NCI-H146 (cell line): ENCODE measurements at regions not wholly inside any gene's neighbourhood (a gene's known extent, or its start where the extent isn't known, plus 50 kb on each side); places are given as distances from the start of the nearest gene placed in this dataset.
"Not testable (repeated sequence)": the region's sequence is repeated elsewhere in the genome, so short reads cannot be mapped to it uniquely, and the experiment has no call there.

Experiments
- DNase-seq: peaks from one replicate; lab custom pipeline; 2025; lab: John Stamatoyannopoulos, UW

DNA sequence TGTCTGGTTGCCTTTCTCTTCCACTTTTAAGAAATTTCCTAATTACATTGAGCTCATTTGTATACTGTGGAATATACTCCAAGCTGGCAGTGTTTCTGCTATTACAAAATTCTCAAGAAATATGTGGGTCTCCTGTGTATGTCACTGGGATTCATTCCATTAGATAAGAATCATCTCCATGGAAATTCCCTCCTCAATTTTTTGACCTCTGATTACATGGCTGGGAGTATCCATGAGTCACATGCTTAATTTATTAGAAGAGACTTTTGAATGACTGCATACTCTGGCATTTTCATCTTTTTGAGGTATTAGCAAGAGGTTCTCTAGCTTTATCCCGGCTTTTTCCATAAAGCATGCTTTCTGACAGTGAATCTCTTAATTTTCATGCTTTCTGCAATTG lies 665.5 kb upstream of the CNTNAP5 start:
- no peak for DNase-seq

DNA sequence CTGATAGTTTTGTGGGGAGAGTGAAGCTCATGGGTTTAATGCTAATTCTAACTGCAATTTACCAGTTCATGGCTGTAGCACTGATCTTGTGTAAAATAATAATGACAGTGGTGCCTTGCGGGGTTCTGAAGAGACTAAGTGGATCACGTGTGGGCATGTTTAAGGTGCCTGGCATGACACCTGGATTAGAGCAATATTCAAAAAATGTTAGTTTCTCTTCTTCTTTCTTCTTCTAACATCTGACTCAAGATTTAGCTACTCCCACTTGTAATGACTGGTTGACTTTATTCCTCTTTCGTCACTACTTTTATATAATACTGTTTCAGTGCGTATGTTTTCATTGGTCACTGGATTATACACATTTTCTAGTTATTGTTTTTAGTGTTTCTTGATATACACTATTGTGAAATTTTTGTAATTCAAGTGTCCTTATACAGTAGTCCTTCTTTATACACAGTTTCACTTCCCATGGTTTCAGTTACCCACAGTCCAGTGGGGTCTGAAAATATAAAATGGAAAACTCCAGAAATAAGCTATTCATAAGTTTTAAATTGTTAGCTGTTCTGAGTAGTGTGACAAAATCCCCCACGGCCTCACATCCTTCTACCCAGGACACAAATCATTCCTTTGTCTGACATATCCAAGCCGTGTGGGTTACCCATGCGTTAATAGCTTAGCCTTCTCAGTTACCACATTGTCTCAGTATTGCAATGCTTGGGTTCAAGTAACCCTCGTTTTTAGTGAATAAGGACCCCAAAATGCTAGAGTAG lies 662.2 kb upstream of the CNTNAP5 start:
- DNase-seq: no peak

DNA sequence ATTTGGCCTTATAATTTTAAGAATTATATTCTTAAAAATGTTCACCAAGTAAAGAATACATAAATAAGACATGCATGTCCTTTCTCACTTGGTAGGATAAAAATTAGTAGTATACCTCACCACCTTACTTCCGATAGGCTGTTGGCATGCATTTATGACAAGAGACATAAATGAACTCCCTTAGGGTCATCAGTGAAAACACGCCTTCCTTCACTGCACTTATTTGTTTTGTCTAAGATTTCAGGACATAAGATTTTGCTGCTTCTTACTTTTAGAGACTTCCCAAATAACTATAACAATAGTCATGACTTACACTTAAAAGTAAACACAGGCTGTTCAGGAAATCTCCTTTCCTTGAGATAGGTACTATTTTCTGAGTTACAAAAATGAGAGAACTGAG lies 661.3 kb upstream of the CNTNAP5 start:
- no peak for DNase-seq

DNA sequence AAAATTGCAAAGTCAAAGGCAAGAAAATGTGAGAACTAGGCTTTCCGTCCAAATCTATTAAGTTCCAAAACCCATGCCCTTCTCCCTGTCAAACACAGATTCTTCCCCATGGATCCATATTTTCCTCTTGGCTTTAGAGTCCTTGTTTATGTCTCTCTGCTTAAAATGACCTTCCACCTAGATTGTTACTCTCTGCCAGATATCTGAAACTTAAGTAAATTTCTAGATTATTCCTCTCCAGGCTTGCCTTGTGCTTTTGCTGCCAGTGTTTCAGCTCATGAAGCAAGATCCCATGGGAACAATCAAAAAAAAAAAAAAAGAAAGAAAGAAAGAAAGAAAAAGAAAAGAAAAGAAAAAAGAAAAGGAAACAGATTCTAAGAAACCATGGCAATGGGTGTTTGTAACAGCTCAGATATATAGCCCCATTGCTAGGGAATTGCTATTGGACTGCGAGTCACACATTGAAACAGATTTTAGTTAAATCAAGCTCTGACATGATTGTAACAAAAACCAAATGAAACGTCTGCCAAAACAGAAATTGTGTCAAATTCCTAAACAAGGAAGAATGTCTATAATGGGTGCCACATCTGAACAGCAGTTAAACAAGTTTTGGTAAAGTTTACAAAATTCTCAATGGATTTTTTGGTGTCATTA lies 660.7 kb upstream of the CNTNAP5 start:
- DNase-seq: no peak

DNA sequence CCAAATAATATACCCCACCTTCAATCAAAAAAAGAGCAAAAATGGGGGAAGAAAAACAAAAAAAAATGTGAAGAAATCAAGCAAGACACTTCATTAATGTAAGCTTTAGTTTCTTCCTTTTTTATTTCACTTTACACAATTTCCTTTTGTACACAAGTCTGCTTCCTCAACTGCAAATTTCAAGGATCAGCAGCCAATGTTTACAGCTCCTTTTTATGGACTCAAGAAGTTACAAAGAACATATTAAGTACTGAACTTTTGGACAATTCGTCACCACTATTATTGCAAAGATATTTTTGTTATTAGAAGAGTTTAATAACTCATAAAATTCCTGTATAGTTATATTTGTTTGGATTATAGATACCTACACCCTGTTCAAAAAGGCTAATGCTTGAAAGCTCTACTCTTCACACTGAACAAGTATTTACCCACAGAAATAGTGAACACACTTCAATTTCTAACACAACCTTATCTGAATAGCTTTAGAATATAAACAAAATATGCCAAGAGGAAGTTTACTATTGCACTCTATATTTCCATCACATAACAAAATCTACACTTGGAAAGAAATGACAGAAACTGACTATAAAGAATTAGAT lies 658.7 kb upstream of the CNTNAP5 start:
- no peak for DNase-seq

DNA sequence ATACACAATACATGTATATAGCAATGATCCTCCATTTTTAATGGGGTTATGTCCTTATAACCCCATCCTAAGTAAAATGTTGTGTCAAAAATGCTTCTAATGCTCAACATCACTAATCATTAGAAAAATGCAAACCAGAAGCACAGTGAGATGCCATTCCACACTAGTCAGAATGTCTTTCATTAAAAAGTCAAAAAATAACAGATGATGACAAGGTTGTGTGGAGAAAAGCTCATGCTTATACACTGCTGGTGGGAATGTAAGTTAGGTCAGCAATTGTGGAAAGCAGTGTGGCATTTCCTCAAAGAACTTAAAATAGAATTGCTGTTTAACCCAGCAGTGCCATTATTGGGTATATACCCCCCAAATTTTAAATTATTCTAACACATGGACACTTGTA lies 654.9 kb upstream of the CNTNAP5 start:
- no peak for DNase-seq

DNA sequence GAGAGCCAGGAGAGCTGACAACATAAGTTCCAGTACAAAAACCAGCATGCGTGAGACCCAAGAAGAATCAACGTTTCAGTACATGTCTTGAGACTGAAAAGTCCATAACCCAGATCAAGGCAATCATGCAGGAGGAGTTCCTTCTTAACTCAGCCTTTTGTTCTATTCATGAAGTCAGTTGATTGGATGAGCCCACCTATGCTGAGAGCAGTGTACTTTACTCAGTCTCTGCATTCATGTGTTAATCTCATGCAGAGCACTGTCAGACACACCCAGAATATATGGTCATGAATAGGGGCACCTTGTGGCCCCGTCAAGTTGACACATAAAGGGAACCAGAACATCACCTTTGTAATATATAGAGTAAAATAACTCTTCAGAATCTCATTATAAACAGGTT lies 653.6 kb upstream of the CNTNAP5 start:
- DNase-seq: no peak

DNA sequence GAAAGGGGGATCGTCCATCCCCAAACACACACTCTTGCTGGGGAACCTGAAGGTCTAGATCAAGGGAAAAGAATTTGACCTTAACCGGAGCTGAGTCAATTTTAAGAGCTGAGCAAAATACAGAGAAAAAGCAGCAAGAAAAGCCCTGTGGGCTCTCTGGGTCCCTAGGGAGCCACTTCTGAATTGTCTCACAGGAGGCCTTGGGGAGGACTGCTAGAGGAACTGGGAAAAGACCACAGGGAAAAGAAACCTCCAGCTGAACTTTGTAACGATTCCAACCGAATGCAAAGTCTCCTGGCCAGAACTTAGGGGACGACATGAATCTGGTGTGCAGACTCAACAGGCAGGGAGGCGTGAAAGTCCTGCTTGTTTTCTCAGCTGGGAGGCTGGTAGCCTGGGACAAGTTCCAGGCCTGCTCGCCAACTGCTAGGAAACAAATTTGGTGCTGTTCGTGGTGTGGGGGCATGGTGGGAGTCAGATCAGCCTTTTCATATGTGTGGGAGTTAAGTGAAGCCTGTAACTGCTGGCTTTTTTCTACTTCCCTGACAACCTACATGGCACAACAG lies 644.6 kb upstream of the CNTNAP5 start:
- no peak for DNase-seq

DNA sequence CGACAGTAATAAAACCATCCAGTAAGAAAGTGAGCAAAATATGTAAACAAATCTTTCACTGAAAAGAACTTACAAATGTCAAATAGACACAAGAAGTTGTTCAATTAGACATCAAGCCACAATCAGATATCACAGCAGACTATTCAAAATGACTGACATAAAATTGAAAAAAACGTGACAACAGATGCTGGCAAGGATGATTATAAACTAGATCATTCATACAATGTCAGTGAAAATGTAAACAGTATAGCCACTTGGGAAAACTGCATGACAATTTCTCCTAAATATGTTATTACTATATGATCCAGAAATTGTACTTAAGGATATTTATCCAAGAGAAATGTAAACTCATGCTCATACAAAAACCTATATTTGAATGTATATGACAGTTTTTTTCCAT lies 609.4 kb upstream of the CNTNAP5 start:
- DNase-seq: no peak

DNA sequence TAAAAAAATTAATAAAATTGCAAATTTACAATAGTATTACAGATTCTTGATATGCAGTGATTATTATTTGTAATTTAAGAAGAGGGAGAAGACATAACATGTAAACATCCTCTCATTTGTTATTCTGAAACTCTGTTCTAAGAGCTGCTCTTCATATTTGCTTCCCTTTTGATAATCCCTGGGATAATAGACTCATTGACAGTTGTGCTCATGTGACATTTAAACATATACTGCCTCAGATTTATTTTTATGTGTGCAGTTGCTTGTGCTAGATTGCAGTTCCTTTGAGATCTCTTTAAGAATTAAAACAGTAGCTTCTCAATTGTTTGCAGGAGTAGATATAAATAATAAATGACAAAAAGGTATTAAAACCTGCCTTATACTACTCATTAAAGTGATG lies 605.1 kb upstream of the CNTNAP5 start:
- DNase-seq: no peak

DNA sequence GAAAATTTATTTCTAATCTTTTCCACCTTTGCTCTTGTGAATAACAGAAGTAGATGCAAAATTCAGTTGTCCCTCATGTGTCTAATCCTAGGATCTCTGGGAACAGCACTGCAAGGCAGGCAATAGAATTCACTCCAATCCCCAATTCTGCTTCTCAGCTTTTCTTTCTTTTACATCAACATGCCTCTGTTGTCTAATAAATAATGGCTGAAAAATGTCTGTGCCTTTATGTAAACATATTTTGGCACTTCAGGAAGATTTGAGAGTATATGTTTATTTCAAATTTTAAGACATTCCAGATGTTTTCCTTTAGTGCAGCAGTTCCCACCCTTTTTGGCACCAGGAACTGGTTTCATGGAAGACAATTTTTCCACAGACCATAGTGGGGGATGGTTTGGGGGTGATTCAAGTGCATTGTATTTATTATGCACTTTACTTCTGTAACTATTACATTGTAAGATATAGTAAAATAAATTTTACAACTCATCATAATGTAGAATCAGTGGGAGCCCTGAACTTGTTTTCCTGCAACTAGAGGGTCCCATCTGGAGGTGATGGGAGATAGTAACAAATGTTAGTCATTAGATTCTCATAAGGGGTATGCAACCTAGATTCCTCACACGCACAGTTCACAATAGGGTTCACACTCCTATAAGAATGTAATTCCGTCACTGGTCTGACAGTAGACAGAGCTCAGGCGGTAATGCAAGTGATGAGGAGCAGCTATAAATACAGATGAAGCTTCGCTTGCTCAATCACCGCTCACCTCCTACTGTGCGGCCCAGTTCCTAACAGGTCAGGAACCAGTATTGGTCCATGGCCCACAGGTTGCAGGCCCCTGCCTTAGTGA lies 590.3 kb upstream of the CNTNAP5 start:
- no peak for DNase-seq

DNA sequence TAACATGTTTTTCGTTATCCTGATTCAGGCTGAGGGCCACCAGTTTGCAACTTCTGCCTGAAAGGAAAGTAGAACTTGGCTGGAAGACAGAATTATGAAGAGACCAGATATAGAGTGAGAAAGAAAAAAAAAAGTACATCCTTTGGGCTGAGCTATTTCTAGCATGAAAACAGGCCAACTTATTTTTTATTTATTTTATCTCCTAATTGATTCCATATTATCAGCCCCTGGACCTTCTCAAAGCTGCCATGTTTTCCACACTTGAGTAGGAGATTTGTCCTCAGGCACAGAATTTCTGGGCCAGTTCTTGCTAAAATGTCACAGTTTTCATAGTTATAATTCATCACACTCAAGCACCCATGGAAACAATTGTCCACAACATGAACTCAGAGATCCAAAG lies 586.8 kb upstream of the CNTNAP5 start:
- DNase-seq: no peak

DNA sequence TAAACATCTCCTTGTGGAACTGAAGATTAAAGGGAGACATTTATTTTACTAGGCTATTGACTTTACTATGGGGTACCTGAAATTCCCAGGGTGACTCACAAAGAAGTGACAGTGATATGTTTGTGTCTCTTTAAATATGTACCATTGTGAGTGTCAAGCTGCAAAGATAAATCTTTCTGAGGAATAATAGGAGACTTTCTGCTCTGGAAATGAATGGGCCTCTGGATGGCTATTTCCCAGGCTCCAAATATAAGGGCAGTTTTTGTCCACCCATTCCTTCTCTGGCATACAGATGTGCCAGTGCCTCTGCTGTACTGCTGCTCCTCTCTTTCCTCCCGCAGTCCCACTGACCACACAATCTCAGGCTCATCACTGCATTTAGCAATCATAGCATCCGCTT lies 586.4 kb upstream of the CNTNAP5 start:
- DNase-seq: no peak

DNA sequence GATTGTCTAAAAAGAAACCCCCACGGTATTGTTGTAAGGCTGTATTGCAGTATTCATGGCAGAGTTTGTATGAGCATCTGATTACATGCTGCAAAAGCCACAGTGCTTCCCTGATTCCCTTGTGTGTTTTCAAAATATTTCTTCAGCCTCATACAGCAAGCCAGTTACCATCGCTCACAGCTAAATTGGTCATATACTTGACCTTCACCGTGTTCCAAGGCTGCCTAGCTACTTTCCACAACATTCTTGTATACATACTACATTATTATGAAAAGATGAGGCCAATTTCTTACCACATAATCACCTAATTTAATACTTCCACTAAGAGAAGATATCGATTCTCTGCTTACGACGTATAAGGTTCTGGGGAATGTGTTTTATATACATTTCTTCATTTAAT lies 576.3 kb upstream of the CNTNAP5 start:
- DNase-seq: no peak

DNA sequence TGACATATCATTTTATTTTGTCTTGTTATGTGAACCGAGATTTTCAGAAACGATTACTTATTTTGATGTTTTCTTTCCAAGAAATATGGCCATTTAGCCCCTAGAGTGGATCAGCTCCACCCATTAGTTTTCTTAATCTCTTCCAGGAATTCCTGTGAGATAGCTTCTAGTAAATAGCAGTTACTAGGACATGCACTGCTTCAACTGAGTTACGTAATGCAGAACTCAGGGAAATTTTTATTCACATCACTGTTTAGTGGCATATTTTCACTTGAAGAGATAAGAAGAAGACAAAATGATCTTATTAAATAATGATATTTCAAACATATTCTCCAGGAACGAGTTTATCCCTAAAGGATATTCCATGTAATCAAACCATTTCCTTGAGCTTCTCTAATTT lies 573.5 kb upstream of the CNTNAP5 start:
- DNase-seq: no peak

DNA sequence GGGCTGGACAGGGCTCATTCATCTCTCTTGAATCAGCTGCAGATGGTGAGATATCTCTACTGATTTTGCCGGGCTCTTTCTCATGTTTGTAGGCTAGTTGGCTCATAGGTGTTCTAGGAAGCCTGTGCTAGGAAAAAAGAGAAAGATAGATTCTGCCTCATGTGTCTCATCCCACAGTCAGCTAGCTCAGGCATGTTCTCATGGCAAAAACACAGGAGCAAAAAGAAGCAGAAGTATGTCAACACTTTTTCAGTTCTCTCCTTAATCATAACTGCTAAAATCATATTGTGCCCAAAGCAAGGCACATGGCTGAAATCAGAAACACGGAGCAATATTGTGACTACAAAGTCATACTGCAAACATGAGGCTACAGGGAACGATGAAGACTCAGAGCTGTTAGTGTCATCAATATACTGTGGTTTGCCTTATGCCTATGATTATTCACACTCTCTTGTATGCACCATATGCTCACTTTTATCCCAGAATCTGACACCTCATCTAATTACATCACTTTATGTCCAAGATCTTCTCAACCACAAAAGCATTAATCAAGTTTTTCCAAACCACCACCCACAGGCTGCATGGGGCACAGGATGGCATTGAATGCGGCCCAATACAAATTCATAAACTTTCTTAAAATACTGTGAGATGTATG lies 571.9 kb upstream of the CNTNAP5 start:
- DNase-seq: no peak

DNA sequence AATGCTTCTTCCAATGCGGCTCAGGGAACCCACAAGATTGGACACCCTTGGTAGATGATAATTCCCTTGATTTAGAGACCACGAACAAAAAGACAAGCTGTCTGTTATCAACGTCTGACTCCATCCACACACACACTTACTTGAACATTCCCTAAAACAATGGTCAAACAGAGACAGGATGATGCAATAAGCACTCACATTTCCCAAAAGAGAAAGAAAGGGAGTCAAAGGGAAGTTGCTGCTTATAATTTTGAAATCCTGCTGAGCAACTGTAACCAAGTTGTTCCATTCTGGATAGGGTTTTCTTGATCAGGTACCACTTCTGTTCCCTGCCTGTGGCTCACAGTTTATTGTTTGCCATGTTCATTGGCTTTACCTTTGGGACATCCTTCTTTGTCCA lies 571.3 kb upstream of the CNTNAP5 start:
- DNase-seq: no peak

DNA sequence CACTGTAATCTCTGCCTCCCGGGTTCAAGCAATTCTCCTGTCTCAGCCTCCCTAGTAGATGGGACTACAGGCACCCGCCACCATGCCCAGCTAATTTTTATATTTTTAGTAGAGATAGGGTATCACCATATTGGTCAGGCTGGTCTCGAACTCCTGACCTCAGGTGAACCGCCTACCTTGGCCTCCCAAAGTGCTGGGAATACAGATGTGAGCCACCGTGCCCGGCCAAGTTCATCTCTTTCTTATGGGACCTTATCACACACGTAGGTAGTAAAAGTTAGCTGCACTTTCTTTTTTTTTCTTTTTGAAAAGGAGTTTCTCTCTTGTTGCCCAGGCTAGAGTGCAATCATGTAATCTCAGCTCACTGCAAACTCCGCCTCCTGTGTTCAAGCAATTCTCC lies 569.9 kb upstream of the CNTNAP5 start:
- not testable (repeated sequence) for DNase-seq

DNA sequence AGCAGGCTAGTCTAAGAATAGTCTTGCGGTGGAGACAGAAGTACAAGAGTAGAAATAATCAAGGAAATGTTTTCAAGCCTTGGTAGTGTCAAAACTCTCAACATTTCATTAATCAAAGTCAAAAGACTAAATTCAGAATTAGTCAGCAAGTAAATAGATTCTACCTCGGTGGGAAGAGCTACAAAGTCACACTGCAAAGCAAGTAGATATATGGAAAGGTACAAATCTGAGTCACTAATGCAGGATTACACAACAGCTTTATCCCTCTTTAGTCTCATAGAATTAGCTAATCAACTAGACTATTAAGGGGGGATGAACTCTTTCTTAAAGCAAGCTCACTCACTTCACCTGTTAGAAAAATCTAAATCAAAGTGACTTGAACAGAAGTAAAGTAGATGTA lies 568.7 kb upstream of the CNTNAP5 start:
- DNase-seq: no peak

DNA sequence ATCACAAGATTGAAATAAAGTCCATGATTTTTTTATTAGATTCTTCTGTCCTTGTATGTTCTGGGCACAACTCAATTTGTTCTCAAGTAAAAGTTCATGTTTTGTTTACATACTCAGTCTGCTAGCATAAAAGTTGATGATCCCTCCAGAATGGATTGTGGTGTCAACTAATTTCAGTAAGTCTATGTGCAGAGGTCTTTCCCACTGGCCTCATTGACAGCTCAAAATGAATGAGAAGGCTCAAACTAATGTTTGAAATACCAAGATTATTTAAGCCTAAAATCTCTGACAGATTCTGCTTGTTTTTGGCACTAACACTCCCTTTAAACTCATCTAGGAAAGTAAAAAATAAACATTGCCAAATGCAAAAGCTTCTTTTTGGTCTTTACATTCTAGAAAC lies 561.2 kb upstream of the CNTNAP5 start:
- no peak for DNase-seq

DNA sequence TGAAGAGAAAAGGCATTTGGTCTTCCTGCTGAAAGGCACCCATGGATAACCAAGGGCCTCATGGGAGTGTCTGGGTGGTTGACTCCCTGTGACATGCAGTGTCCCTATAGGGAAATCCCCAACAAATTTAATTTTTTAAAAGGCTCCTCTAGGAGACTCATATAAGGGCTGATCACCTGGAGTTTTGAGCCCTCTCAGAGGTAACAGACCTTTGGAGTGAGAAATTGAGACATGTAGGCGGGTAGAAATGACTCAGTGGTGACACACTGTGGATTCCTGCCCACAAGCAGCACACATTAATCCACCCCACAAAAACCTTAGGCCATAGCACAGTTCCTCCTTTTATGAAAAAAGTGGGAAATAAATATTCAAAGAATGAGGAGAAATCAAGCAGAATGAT lies 557.0 kb upstream of the CNTNAP5 start:
- peak; percentile 1 for DNase-seq

DNA sequence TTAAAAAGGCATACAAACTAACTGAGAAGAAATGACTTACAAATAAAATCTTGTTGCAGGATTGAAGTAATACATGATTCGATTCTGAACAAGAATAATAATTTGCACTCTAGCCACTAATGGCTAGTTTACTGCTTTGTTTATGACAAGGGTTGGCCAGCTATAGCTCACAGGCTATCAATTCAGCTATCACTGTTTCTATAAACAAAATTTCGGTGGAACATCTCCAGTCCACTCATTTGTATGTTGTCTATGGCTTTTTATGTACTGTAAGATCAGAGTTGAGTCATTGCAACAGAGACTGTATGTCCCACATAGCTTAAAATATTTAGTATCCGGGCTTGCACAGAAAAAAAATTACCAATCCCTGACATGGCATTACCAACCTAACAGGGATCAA lies 543.7 kb upstream of the CNTNAP5 start:
- DNase-seq: no peak
